Prostate gland (tissue), 2 donors: ENCODE measurements at regions not wholly inside any gene's neighbourhood (a gene's known extent, or its start where the extent isn't known, plus 50 kb on each side); places are given as distances from the start of the nearest gene placed in this dataset.

Experiments used
- DNase-seq: peaks from one replicate; pipeline ENCODE4 v3.0.0-alpha.2; 2019; ENCODE audit warnings: low spot score
- H3K27ac ChIP-seq, 2 donors: fragments of 200-600 bp; sonication (generic); 2 replicates each; pipeline ENCODE4 v1.5.1; 2017 to 2019
- H3K27me3 ChIP-seq: fragments of 200-600 bp; sonication (generic); replicated peaks from 2 replicates; pipeline ENCODE4 v1.5.1; 2019; ENCODE audit not compliant: insufficient read depth
- H3K36me3 ChIP-seq, 2 donors: fragments of 200-600 bp; sonication (generic); 1 replicate in 1 of 2; 2 replicates in 1 of 2; pipeline versions ENCODE4 v1.5.1 to v1.8.1; 2017 to 2019
- H3K4me1 ChIP-seq: fragments of 200-600 bp; sonication (generic); replicated peaks from 2 replicates; pipeline ENCODE4 v1.5.1; 2019
- H3K4me3 ChIP-seq, 2 donors: fragments of 200-600 bp; sonication (generic); 2 replicates each; pipeline ENCODE4 v1.5.1; 2017 to 2019
- H3K9me3 ChIP-seq: fragments of 200-600 bp; sonication (generic); 2 replicates; pipeline ENCODE4 v1.5.1; 2017
- CTCF ChIP-seq, 4 experiments: fragments of 200-600 bp in 2 of 4; fragments of 450-650 bp in 2 of 4; sonication (generic) in 2 of 4; IDR thresholded peaks; 1 replicate in 3 of 4; 2 replicates in 1 of 4; pipeline ENCODE4 v1.5.1; 2016 to 2019; ENCODE audit warnings: antibody characterized with exemption in 4 of 4, mild to moderate bottlenecking in 2 of 4, moderate library complexity in 2 of 4
- POLR2A ChIP-seq: fragments of 450-650 bp; IDR thresholded peaks from one replicate; pipeline ENCODE4 v1.6.1; 2016; ENCODE audit warnings: antibody characterized with exemption, mild to moderate bottlenecking
- POLR2AphosphoS5 ChIP-seq: sonication (generic); formaldehyde crosslinking; IDR thresholded peaks from one replicate; pipeline ENCODE4 v1.6.1; 2017; ENCODE audit warnings: antibody characterized with exemption
- WGBS: methylation state at CpG from one replicate; pipeline ENCODE4 v1.1.5; 2018; 5-methylcytosine and 5-hydroxymethylcytosine counted together
- intact Hi-C: fragments of 100-400 bp; cut with DNase I; formaldehyde crosslinking; loops from one replicate; pipeline ENCODE4 v1.14.2; 2022

GRCh38 chr7:82624337-82624736 lies 180.8 kb upstream of the CACNA2D1 start:
- H3K27me3 ChIP-seq: no peaks in the 10 kb centered on the region
- no peak for DNase-seq
- intact Hi-C loops: no loop called here
- no peak overlapping the region for H3K27ac ChIP-seq
- H3K4me1 ChIP-seq: no peaks in the 10 kb centered on the region
- WGBS: 90% methylated on average over 2 of the region's 2 CpGs
- no peak overlapping the region for H3K4me3 ChIP-seq
- TF ChIP-seq POLR2AphosphoS5: no peak
- no peak for TF ChIP-seq CTCF (IDR thresholded peaks at IDR 0.05)
- no peak for TF ChIP-seq POLR2A
- H3K36me3 ChIP-seq: no peaks in the 10 kb centered on the region
- H3K9me3 ChIP-seq: no peaks in the 10 kb centered on the region

- Histone ChIP-seq H3K4me3 (no peak overlapping the region), H3K36me3 (no peaks in the 10 kb centered on the region), H3K27me3 (no peaks in the 10 kb centered on the region), H3K9me3 (no peaks in the 10 kb centered on the region), H3K4me1 (no peaks in the 10 kb centered on the region), H3K27ac (no peak overlapping the region)
- no peak for DNase-seq
- TF ChIP-seq POLR2AphosphoS5: no peak
- no peak for TF ChIP-seq POLR2A
- TF ChIP-seq CTCF (IDR thresholded peaks at IDR 0.05): no peak
- intact Hi-C loops: no loop called here
Observed at GRCh38 chr7:82623812-82624211, 180.2 kb upstream of the CACNA2D1 start.

- WGBS: 82% methylated on average over 1 of the region's 1 CpG
- TF ChIP-seq CTCF (IDR thresholded peaks at IDR 0.05): no peak
- TF ChIP-seq POLR2A: no peak
- no peak for TF ChIP-seq POLR2AphosphoS5
- intact Hi-C loops: no loop called here
- no peaks in the 10 kb centered on the region for H3K4me1 ChIP-seq
- H3K27ac ChIP-seq: no peak overlapping the region
- H3K4me3 ChIP-seq: no peak overlapping the region
- H3K27me3 ChIP-seq: no peaks in the 10 kb centered on the region
- no peaks in the 10 kb centered on the region for H3K36me3 ChIP-seq
- no peak for DNase-seq
- H3K9me3 ChIP-seq: no peaks in the 10 kb centered on the region
Observed at GRCh38 chr7:82617156-82617555, 173.6 kb upstream of the CACNA2D1 start.

- Histone ChIP-seq H3K36me3 (no peaks in the 10 kb centered on the region), H3K27me3 (no peaks in the 10 kb centered on the region), H3K4me1 (no peaks in the 10 kb centered on the region), H3K27ac (no peak overlapping the region), H3K9me3 (no peaks in the 10 kb centered on the region), H3K4me3 (no peak overlapping the region)
- intact Hi-C loops: no loop called here
- WGBS: 75% methylated on average over 2 of the region's 2 CpGs
- DNase-seq: no peak
- TF ChIP-seq CTCF (IDR thresholded peaks at IDR 0.05) (no peak), POLR2A (no peak), POLR2AphosphoS5 (no peak)
Observed at GRCh38 chr7:82616059-82616728, 172.6 kb upstream of the CACNA2D1 start.

GRCh38 chr7:82615527-82615926 lies 171.9 kb upstream of the CACNA2D1 start:
- H3K27me3 ChIP-seq: no peaks in the 10 kb centered on the region
- H3K36me3 ChIP-seq: no peaks in the 10 kb centered on the region
- no peak overlapping the region for H3K27ac ChIP-seq
- intact Hi-C loops: no loop called here
- no peak for DNase-seq
- H3K9me3 ChIP-seq: no peaks in the 10 kb centered on the region
- H3K4me3 ChIP-seq: no peak overlapping the region
- TF ChIP-seq POLR2AphosphoS5: no peak
- TF ChIP-seq CTCF (IDR thresholded peaks at IDR 0.05): no peak
- no peak for TF ChIP-seq POLR2A
- WGBS: 86% methylated on average over 3 of the region's 3 CpGs
- no peaks in the 10 kb centered on the region for H3K4me1 ChIP-seq
